ENCODE measurements at regions not wholly inside any gene's neighbourhood (a gene's known extent, or its start where the extent isn't known, plus 50 kb on each side); places are given as distances from the start of the nearest gene placed in this dataset.
"Not testable (repeated sequence)": the region's sequence is repeated elsewhere in the genome, so short reads cannot be mapped to it uniquely, and the experiment has no call there.

GRCh38 chr2:6143812-6144211, 451.6 kb downstream of the SOX11 start:
- no peak for DNase-seq (ENCODE audit: extremely low spot score, unreplicated experiment)
- H3K27me3 Mint-ChIP-seq (ENCODE audit: unreplicated experiment), result no peaks in the 10 kb centered on the region
- TF ChIP-seq CTCF (IDR thresholded peaks at IDR 0.05), result no peak

GRCh38 chr2:6147215-6147614, 455.0 kb downstream of the SOX11 start:
- H3K27ac Mint-ChIP-seq (ENCODE audit: unreplicated experiment); H3K27me3 Mint-ChIP-seq (ENCODE audit: unreplicated experiment); DNase-seq (ENCODE audit: extremely low spot score, unreplicated experiment); H3K36me3 Mint-ChIP-seq (ENCODE audit: unreplicated experiment); H3K4me1 Mint-ChIP-seq (ENCODE audit: unreplicated experiment); H3K4me3 Mint-ChIP-seq (ENCODE audit: unreplicated experiment): not testable (repeated sequence)
- H3K9me3 Mint-ChIP-seq (ENCODE audit: unreplicated experiment), result peaks cover 11% of the 10 kb centered on the region

More at GRCh38 chr2:6143812-6144211, 451.6 kb downstream of the SOX11 start:
- Mint-ChIP-seq H3K36me3 (ENCODE audit: unreplicated experiment) (no peaks in the 10 kb centered on the region), H3K4me3 (ENCODE audit: unreplicated experiment) (no peak overlapping the region), H3K4me1 (ENCODE audit: unreplicated experiment) (peaks cover 9% of the 10 kb centered on the region), H3K9me3 (ENCODE audit: unreplicated experiment) (peaks cover 21% of the 10 kb centered on the region), H3K27ac (ENCODE audit: unreplicated experiment) (no peak overlapping the region)

- DNase-seq (ENCODE audit: extremely low spot score, unreplicated experiment), result no peak
- H3K9me3 Mint-ChIP-seq (ENCODE audit: unreplicated experiment), result peaks cover 11% of the 10 kb centered on the region
- H3K36me3 Mint-ChIP-seq (ENCODE audit: unreplicated experiment), result no peaks in the 10 kb centered on the region
- no peak overlapping the region for H3K4me3 Mint-ChIP-seq (ENCODE audit: unreplicated experiment)
- peaks cover 10% of the 10 kb centered on the region for H3K4me1 Mint-ChIP-seq (ENCODE audit: unreplicated experiment)
- H3K27ac Mint-ChIP-seq (ENCODE audit: unreplicated experiment), result no peak overlapping the region
- TF ChIP-seq CTCF (IDR thresholded peaks at IDR 0.05), result no peak
- peaks cover 14% of the 10 kb centered on the region for H3K27me3 Mint-ChIP-seq (ENCODE audit: unreplicated experiment)
Measured at GRCh38 chr2:6148882-6149281, 456.7 kb downstream of the SOX11 start.

GRCh38 chr2:6159606-6160005, 467.4 kb downstream of the SOX11 start:
- no peak overlapping the region for H3K4me3 Mint-ChIP-seq (ENCODE audit: unreplicated experiment)
- H3K27ac Mint-ChIP-seq (ENCODE audit: unreplicated experiment), result no peak overlapping the region
- H3K4me1 Mint-ChIP-seq (ENCODE audit: unreplicated experiment), result peaks cover 6% of the 10 kb centered on the region
- H3K27me3 Mint-ChIP-seq (ENCODE audit: unreplicated experiment), result peaks cover 10% of the 10 kb centered on the region
- no peak for TF ChIP-seq CTCF (IDR thresholded peaks at IDR 0.05)
- H3K36me3 Mint-ChIP-seq (ENCODE audit: unreplicated experiment), result no peaks in the 10 kb centered on the region
- peaks cover 7% of the 10 kb centered on the region for H3K9me3 Mint-ChIP-seq (ENCODE audit: unreplicated experiment)
- DNase-seq (ENCODE audit: extremely low spot score, unreplicated experiment), result no peak

- H3K36me3 Mint-ChIP-seq (ENCODE audit: unreplicated experiment), result no peaks in the 10 kb centered on the region
- H3K9me3 Mint-ChIP-seq (ENCODE audit: unreplicated experiment), result peaks cover 7% of the 10 kb centered on the region
- H3K27ac Mint-ChIP-seq (ENCODE audit: unreplicated experiment), result no peak overlapping the region
- H3K4me1 Mint-ChIP-seq (ENCODE audit: unreplicated experiment), result peaks cover 6% of the 10 kb centered on the region
- DNase-seq (ENCODE audit: extremely low spot score, unreplicated experiment), result no peak
- H3K27me3 Mint-ChIP-seq (ENCODE audit: unreplicated experiment), result peaks cover 19% of the 10 kb centered on the region
- no peak for TF ChIP-seq CTCF (IDR thresholded peaks at IDR 0.05)
- no peak overlapping the region for H3K4me3 Mint-ChIP-seq (ENCODE audit: unreplicated experiment)
Measured at GRCh38 chr2:6163932-6164331, 471.7 kb downstream of the SOX11 start.

All from osteocyte (in vitro differentiated cells).